ENCODE measurements at regions not wholly inside any gene's neighbourhood (a gene's known extent, or its start where the extent isn't known, plus 50 kb on each side); places are given as distances from the start of the nearest gene placed in this dataset.

DNA sequence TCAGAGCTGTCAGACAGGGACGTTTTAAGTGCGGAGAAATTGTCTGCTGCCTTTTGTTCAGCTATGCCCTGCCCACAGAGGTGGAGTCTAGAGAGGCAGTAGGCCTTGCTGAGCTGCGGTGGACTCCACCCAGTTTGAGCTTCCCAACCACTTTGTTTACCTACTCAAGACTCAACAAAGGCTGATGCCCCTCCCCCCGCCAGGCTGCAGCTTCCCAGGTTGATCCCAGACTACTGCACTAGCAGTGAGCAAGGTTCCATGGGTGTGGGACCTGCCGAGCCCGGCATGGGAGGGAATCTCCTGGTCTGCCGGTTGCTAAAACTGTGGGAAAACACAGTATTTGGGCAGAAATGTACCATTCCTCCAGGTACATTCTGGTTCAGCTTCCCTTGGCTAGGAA lies 282.1 kb downstream of the VGLL3 start:
- TF ChIP-seq, protein P1, sequence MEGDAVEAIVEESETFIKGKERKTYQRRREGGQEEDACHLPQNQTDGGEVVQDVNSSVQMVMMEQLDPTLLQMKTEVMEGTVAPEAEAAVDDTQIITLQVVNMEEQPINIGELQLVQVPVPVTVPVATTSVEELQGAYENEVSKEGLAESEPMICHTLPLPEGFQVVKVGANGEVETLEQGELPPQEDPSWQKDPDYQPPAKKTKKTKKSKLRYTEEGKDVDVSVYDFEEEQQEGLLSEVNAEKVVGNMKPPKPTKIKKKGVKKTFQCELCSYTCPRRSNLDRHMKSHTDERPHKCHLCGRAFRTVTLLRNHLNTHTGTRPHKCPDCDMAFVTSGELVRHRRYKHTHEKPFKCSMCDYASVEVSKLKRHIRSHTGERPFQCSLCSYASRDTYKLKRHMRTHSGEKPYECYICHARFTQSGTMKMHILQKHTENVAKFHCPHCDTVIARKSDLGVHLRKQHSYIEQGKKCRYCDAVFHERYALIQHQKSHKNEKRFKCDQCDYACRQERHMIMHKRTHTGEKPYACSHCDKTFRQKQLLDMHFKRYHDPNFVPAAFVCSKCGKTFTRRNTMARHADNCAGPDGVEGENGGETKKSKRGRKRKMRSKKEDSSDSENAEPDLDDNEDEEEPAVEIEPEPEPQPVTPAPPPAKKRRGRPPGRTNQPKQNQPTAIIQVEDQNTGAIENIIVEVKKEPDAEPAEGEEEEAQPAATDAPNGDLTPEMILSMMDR (IDR thresholded peaks at IDR 0.05; ENCODE audit: insufficient read depth, low read length): no peak
- TF ChIP-seq POLR2AphosphoS5 (IDR thresholded peaks at IDR 0.05; ENCODE audit: low read depth) (no peak), GABPA (IDR thresholded peaks at IDR 0.05; ENCODE audit: low read depth) (no peak), SPI1 (IDR thresholded peaks at IDR 0.05; ENCODE audit: borderline replicate concordance, low read depth) (no peak)
- TF ChIP-seq, protein P2, sequence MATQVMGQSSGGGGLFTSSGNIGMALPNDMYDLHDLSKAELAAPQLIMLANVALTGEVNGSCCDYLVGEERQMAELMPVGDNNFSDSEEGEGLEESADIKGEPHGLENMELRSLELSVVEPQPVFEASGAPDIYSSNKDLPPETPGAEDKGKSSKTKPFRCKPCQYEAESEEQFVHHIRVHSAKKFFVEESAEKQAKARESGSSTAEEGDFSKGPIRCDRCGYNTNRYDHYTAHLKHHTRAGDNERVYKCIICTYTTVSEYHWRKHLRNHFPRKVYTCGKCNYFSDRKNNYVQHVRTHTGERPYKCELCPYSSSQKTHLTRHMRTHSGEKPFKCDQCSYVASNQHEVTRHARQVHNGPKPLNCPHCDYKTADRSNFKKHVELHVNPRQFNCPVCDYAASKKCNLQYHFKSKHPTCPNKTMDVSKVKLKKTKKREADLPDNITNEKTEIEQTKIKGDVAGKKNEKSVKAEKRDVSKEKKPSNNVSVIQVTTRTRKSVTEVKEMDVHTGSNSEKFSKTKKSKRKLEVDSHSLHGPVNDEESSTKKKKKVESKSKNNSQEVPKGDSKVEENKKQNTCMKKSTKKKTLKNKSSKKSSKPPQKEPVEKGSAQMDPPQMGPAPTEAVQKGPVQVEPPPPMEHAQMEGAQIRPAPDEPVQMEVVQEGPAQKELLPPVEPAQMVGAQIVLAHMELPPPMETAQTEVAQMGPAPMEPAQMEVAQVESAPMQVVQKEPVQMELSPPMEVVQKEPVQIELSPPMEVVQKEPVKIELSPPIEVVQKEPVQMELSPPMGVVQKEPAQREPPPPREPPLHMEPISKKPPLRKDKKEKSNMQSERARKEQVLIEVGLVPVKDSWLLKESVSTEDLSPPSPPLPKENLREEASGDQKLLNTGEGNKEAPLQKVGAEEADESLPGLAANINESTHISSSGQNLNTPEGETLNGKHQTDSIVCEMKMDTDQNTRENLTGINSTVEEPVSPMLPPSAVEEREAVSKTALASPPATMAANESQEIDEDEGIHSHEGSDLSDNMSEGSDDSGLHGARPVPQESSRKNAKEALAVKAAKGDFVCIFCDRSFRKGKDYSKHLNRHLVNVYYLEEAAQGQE (IDR thresholded peaks at IDR 0.05; ENCODE audit: insufficient replicate concordance, low read depth): no peak

Data from HL-60 (cell line).